WTC11 (cell line): ENCODE measurements at regions not wholly inside any gene's neighbourhood (a gene's known extent, or its start where the extent isn't known, plus 50 kb on each side); places are given as distances from the start of the nearest gene placed in this dataset.

Experiments used
- ATAC-seq: fragments of 200-7000 bp; cut with Tn5 transposase; 2 replicates; pipeline ENCODE4 v1.10.0; 2021; ENCODE audit warnings: mild to moderate bottlenecking, moderate library complexity
- CTCF ChIA-PET: fragments of 300-600 bp; sonication (Branson Sonifier 250); formaldehyde crosslinking; loops from one replicate; lab custom pipeline; 2021; ENCODE audit warnings: antibody characterized with exemption; lab: Charles Lee
- POLR2A ChIA-PET: fragments of 350-600 bp; sonication (Branson Sonifier 250); formaldehyde crosslinking; loops from one replicate; lab custom pipeline; 2021; ENCODE audit warnings: antibody characterized with exemption; lab: Charles Lee
- DNase-seq: peaks from one replicate; pipeline ENCODE4 v3.0.0; 2021; ENCODE audit warnings: low spot score
- H3K27ac Mint-ChIP-seq: 2 replicates; pipeline ENCODE4 v1.8.0; 2021; ENCODE audit warnings: mixed read lengths
- H3K27me3 Mint-ChIP-seq: 2 replicates; pipeline ENCODE4 v1.8.0; 2021; ENCODE audit warnings: low read depth, mild to moderate bottlenecking, moderate library complexity, mixed read lengths
- H3K36me3 Mint-ChIP-seq: 2 replicates; pipeline ENCODE4 v1.8.0; 2021; ENCODE audit warnings: mixed read lengths
- H3K4me1 Mint-ChIP-seq: 2 replicates; pipeline ENCODE4 v1.8.0; 2022; ENCODE audit warnings: mixed read lengths
- H3K4me3 Mint-ChIP-seq: 2 replicates; pipeline ENCODE4 v1.8.0; 2021; ENCODE audit warnings: mild to moderate bottlenecking, moderate library complexity, mixed read lengths
- H3K9me3 Mint-ChIP-seq: 2 replicates; pipeline ENCODE4 v1.8.0; 2021; ENCODE audit warnings: mixed read lengths
- ESRRA ChIP-seq: sonication (generic); formaldehyde crosslinking; IDR thresholded peaks from 2 replicates; pipeline ENCODE4 v1.8.1; 2022; ENCODE audit warnings: mild to moderate bottlenecking, missing genetic modification reagents, borderline replicate concordance
- GABPB1 ChIP-seq: sonication (generic); formaldehyde crosslinking; IDR thresholded peaks from 2 replicates; pipeline ENCODE4 v1.8.1; 2023; ENCODE audit warnings: mild to moderate bottlenecking, missing genetic modification reagents
- JAZF1 ChIP-seq: fragments of 250-450 bp; sonication (Bioruptor Pico); IDR thresholded peaks from 2 replicates; pipeline ENCODE4 v1.9.0; 2021; ENCODE audit warnings: moderate library complexity, mild to moderate bottlenecking, inconsistent platforms
- NR2C2 ChIP-seq: sonication (generic); formaldehyde crosslinking; IDR thresholded peaks from 2 replicates; pipeline ENCODE4 v1.8.0; 2022; ENCODE audit warnings: mild to moderate bottlenecking, missing genetic modification reagents
- OVOL2 ChIP-seq: fragments of 250-450 bp; sonication (Bioruptor Pico); IDR thresholded peaks from 2 replicates; pipeline ENCODE4 v1.9.0; 2021; ENCODE audit warnings: mild to moderate bottlenecking, borderline replicate concordance
- SP1 ChIP-seq: sonication (generic); formaldehyde crosslinking; conservative IDR thresholded peaks from 2 replicates; pipeline ENCODE4 v1.8.1; 2022; ENCODE audit warnings: missing genetic modification reagents
- TCF7 ChIP-seq: sonication (generic); formaldehyde crosslinking; IDR thresholded peaks from 2 replicates; pipeline ENCODE4 v1.8.0; 2022; ENCODE audit warnings: mild to moderate bottlenecking, low read depth, missing genetic modification reagents, moderate library complexity
- TEAD1 ChIP-seq: sonication (generic); formaldehyde crosslinking; IDR thresholded peaks from 2 replicates; pipeline ENCODE4 v1.8.0; 2022; ENCODE audit warnings: mild to moderate bottlenecking, missing genetic modification reagents
- ZNF232 ChIP-seq: sonication (generic); formaldehyde crosslinking; IDR thresholded peaks from 2 replicates; pipeline ENCODE4 v1.8.0; 2022; ENCODE audit warnings: mild to moderate bottlenecking, missing genetic modification reagents
- TF ChIP-seq, protein P1 (sequence below): sonication (generic); formaldehyde crosslinking; IDR thresholded peaks from 2 replicates; pipeline ENCODE4 v1.8.0; 2022; ENCODE audit warnings: mild to moderate bottlenecking, missing genetic modification reagents
- TF ChIP-seq, protein P2 (sequence below): sonication (generic); formaldehyde crosslinking; IDR thresholded peaks from 2 replicates; pipeline ENCODE4 v1.8.0; 2022; ENCODE audit warnings: mild to moderate bottlenecking, missing genetic modification reagents
- TF ChIP-seq, protein P3 (sequence below): sonication (generic); formaldehyde crosslinking; IDR thresholded peaks from 2 replicates; pipeline ENCODE4 v1.8.1; 2023; ENCODE audit warnings: mild to moderate bottlenecking, missing genetic modification reagents, moderate library complexity
- TF ChIP-seq, protein P4 (sequence below): sonication (generic); formaldehyde crosslinking; IDR thresholded peaks from 2 replicates; pipeline ENCODE4 v1.8.0; 2023; ENCODE audit warnings: mild to moderate bottlenecking, missing genetic modification reagents
- TF ChIP-seq, protein P5 (sequence below): sonication (generic); formaldehyde crosslinking; IDR thresholded peaks from 2 replicates; pipeline ENCODE4 v1.8.1; 2023; ENCODE audit warnings: mild to moderate bottlenecking, missing genetic modification reagents
- TF ChIP-seq, protein P6 (sequence below): sonication (generic); formaldehyde crosslinking; IDR thresholded peaks from 2 replicates; pipeline ENCODE4 v1.8.0; 2022; ENCODE audit warnings: missing genetic modification reagents
- TF ChIP-seq, protein P7 (sequence below): fragments of 200-600 bp; IDR thresholded peaks from 2 replicates; pipeline ENCODE4 v1.8.0; 2022; ENCODE audit warnings: antibody characterized with exemption

DNA sequence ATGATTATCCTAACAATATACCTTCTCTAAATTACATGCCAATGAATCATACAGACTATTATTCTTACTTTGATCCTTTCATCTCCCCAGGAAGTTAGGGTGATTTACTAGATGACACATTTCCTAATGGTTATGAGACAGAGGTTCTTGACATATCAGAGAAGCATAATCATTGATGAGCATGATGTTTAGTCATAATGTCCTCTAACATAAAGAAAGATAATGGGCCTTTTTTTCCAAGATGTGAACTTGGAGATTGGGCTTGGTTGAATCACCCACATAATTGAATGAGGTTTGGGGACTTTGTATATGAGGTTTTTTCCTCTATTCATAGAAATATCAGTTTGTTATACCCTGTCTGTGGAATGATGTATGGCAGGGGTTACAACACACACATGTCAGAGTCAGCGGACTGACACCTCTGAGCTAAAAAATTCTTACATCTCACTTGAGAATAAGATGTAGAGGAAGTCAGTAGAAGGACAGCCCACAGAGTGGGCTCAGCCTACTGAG lies 69.7 kb upstream of the DCBLD2 start (continued):
- TF ChIP-seq, protein P1, sequence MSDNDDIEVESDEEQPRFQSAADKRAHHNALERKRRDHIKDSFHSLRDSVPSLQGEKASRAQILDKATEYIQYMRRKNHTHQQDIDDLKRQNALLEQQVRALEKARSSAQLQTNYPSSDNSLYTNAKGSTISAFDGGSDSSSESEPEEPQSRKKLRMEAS (CRISPR knock-in tag): no peak
- no peak for TF ChIP-seq TEAD1 (CRISPR knock-in tag)

DNA sequence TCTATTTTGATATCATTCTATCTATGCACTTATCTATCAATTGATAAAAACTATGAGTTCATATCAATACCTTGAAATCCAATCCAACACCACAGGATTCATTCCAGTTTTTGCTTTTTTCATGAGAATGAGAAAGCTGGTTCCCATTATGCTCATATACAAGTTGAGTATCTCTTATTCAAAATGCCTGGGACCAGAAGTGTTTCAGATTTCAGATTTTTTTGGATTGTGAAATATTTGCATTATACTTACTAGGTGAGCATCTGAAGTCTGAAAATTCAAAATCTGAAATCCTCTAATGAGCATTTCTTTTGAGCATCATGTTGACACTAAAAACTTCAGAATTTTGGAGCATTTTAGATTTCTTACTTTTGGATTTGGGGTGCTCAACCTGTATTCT lies 67.8 kb upstream of the DCBLD2 start:
- TF ChIP-seq, protein P2, sequence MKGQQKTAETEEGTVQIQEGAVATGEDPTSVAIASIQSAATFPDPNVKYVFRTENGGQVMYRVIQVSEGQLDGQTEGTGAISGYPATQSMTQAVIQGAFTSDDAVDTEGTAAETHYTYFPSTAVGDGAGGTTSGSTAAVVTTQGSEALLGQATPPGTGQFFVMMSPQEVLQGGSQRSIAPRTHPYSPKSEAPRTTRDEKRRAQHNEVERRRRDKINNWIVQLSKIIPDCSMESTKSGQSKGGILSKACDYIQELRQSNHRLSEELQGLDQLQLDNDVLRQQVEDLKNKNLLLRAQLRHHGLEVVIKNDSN (CRISPR knock-in tag): no peak
- ChIA-PET POLR2A (no interaction called here), CTCF (no interaction called here)
- Mint-ChIP-seq H3K4me1 (no peaks in the 10 kb centered on the region), H3K4me3 (no peak overlapping the region), H3K27me3 (no peaks in the 10 kb centered on the region), H3K27ac (no peak overlapping the region), H3K36me3 (no peaks in the 10 kb centered on the region), H3K9me3 (peaks cover 5% of the 10 kb centered on the region)
- DNase-seq: no peak
- ATAC-seq: no peak

DNA sequence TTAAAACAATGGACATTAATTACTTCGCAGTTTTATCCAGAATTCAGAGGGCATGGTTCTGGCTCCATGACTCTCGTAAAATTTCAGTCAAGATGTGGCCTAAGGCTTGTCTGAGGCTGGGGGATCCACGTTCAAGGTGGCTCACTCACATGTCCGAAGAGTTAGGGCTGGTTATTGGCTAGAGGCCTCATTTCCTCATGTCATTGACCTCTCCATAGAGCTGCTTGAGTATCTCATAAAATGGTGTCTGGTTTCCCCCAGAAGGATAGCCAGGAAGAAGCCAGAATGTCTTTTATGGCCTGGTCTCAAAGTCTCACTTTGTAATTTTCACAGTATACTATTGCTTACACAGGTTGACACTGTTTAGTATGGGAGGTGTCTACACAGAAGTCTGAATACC lies 67.3 kb upstream of the DCBLD2 start:
- POLR2A ChIA-PET: no interaction called here
- DNase-seq (no peak), ATAC-seq (no peak)
- CTCF ChIA-PET: no interaction called here
- Mint-ChIP-seq H3K27me3 (no peaks in the 10 kb centered on the region), H3K36me3 (no peaks in the 10 kb centered on the region), H3K27ac (no peak overlapping the region), H3K4me3 (no peak overlapping the region), H3K9me3 (peaks cover 5% of the 10 kb centered on the region), H3K4me1 (no peaks in the 10 kb centered on the region)
- TF ChIP-seq, protein P3, sequence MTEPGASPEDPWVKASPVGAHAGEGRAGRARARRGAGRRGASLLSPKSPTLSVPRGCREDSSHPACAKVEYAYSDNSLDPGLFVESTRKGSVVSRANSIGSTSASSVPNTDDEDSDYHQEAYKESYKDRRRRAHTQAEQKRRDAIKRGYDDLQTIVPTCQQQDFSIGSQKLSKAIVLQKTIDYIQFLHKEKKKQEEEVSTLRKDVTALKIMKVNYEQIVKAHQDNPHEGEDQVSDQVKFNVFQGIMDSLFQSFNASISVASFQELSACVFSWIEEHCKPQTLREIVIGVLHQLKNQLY (CRISPR knock-in tag): no peak
- TF ChIP-seq ESRRA (CRISPR knock-in tag): no peak
- TF ChIP-seq, protein P4, sequence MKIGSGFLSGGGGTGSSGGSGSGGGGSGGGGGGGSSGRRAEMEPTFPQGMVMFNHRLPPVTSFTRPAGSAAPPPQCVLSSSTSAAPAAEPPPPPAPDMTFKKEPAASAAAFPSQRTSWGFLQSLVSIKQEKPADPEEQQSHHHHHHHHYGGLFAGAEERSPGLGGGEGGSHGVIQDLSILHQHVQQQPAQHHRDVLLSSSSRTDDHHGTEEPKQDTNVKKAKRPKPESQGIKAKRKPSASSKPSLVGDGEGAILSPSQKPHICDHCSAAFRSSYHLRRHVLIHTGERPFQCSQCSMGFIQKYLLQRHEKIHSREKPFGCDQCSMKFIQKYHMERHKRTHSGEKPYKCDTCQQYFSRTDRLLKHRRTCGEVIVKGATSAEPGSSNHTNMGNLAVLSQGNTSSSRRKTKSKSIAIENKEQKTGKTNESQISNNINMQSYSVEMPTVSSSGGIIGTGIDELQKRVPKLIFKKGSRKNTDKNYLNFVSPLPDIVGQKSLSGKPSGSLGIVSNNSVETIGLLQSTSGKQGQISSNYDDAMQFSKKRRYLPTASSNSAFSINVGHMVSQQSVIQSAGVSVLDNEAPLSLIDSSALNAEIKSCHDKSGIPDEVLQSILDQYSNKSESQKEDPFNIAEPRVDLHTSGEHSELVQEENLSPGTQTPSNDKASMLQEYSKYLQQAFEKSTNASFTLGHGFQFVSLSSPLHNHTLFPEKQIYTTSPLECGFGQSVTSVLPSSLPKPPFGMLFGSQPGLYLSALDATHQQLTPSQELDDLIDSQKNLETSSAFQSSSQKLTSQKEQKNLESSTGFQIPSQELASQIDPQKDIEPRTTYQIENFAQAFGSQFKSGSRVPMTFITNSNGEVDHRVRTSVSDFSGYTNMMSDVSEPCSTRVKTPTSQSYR (CRISPR knock-in tag): no peak
- TF ChIP-seq, protein P5, sequence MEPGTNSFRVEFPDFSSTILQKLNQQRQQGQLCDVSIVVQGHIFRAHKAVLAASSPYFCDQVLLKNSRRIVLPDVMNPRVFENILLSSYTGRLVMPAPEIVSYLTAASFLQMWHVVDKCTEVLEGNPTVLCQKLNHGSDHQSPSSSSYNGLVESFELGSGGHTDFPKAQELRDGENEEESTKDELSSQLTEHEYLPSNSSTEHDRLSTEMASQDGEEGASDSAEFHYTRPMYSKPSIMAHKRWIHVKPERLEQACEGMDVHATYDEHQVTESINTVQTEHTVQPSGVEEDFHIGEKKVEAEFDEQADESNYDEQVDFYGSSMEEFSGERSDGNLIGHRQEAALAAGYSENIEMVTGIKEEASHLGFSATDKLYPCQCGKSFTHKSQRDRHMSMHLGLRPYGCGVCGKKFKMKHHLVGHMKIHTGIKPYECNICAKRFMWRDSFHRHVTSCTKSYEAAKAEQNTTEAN: no peak
- TF ChIP-seq GABPB1 (CRISPR knock-in tag): no peak
- TF ChIP-seq NR2C2 (CRISPR knock-in tag): no peak
- TF ChIP-seq, protein P6, sequence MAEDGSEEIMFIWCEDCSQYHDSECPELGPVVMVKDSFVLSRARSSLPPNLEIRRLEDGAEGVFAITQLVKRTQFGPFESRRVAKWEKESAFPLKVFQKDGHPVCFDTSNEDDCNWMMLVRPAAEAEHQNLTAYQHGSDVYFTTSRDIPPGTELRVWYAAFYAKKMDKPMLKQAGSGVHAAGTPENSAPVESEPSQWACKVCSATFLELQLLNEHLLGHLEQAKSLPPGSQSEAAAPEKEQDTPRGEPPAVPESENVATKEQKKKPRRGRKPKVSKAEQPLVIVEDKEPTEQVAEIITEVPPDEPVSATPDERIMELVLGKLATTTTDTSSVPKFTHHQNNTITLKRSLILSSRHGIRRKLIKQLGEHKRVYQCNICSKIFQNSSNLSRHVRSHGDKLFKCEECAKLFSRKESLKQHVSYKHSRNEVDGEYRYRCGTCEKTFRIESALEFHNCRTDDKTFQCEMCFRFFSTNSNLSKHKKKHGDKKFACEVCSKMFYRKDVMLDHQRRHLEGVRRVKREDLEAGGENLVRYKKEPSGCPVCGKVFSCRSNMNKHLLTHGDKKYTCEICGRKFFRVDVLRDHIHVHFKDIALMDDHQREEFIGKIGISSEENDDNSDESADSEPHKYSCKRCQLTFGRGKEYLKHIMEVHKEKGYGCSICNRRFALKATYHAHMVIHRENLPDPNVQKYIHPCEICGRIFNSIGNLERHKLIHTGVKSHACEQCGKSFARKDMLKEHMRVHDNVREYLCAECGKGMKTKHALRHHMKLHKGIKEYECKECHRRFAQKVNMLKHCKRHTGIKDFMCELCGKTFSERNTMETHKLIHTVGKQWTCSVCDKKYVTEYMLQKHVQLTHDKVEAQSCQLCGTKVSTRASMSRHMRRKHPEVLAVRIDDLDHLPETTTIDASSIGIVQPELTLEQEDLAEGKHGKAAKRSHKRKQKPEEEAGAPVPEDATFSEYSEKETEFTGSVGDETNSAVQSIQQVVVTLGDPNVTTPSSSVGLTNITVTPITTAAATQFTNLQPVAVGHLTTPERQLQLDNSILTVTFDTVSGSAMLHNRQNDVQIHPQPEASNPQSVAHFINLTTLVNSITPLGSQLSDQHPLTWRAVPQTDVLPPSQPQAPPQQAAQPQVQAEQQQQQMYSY (CRISPR knock-in tag): no peak
- no peak for TF ChIP-seq OVOL2 (CRISPR knock-in tag)
- no peak for TF ChIP-seq ZNF232 (CRISPR knock-in tag)
- TF ChIP-seq, protein P7, sequence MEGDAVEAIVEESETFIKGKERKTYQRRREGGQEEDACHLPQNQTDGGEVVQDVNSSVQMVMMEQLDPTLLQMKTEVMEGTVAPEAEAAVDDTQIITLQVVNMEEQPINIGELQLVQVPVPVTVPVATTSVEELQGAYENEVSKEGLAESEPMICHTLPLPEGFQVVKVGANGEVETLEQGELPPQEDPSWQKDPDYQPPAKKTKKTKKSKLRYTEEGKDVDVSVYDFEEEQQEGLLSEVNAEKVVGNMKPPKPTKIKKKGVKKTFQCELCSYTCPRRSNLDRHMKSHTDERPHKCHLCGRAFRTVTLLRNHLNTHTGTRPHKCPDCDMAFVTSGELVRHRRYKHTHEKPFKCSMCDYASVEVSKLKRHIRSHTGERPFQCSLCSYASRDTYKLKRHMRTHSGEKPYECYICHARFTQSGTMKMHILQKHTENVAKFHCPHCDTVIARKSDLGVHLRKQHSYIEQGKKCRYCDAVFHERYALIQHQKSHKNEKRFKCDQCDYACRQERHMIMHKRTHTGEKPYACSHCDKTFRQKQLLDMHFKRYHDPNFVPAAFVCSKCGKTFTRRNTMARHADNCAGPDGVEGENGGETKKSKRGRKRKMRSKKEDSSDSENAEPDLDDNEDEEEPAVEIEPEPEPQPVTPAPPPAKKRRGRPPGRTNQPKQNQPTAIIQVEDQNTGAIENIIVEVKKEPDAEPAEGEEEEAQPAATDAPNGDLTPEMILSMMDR: no peak
- no peak for TF ChIP-seq TCF7 (CRISPR knock-in tag)
- TF ChIP-seq JAZF1 (CRISPR knock-in tag): no peak
- no peak for TF ChIP-seq SP1 (CRISPR knock-in tag)
